NT2/D1 (cell line): ENCODE measurements at regions not wholly inside any gene's neighbourhood (a gene's known extent, or its start where the extent isn't known, plus 50 kb on each side); places are given as distances from the start of the nearest gene placed in this dataset.

Experiments
- SUZ12 ChIP-seq: IDR thresholded peaks from 2 replicates; pipeline ENCODE4 v1.6.1; 2011; ENCODE audit not compliant: insufficient read length, insufficient read depth; ENCODE audit errors: extremely low read depth
- YY1 ChIP-seq: IDR thresholded peaks from 2 replicates; pipeline ENCODE4 v1.6.1; 2011; ENCODE audit not compliant: insufficient read length, insufficient read depth
- ZNF274 ChIP-seq: IDR thresholded peaks from 2 replicates; pipeline ENCODE4 v1.6.1; 2011; ENCODE audit warnings: mild to moderate bottlenecking, low read depth, low read length

GRCh38 chr22:48565901-48566501 lies 1261.7 kb downstream of the BRD1 start:
- TF ChIP-seq ZNF274 (no peak), YY1 (no peak), SUZ12 (no peak)
